ENCODE measurements at regions not wholly inside any gene's neighbourhood (a gene's known extent, or its start where the extent isn't known, plus 50 kb on each side); places are given as distances from the start of the nearest gene placed in this dataset.
"Not testable (repeated sequence)": the region's sequence is repeated elsewhere in the genome, so short reads cannot be mapped to it uniquely, and the experiment has no call there.

GRCh38 chr16:29294400-29294933, 112.0 kb downstream of the NPIPB11 start:
- DNase-seq: not testable (repeated sequence)

GRCh38 chr16:29293545-29293944, 113.0 kb downstream of the NPIPB11 start:
- DNase-seq: not testable (repeated sequence)

DNA sequence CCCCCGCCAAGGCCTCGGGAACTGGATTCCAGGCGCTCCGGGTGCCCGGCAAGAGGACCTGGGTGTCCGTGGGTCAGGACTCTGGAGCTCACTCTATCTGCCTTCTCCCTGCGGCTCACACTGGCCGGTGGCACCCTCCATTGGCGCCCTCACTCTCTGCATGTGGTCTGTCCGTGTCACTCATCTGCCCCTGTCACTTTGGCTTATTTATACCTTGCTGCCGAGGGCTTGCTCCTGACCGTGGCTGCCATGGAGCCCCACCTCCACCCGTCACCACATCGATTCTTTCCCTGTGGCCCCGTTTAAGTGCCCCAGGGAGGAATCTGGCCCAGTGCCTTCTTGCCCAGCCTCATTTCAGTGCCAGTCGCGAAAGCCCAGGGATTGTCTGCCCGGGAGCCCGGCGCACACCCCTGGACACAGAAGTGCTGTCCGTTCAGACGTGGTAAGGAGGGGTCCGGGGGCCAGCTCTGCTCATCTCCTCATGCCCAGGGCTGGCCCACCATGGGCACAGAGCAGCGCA, 113.5 kb downstream of the NPIPB11 start:
- not testable (repeated sequence) for DNase-seq

DNA sequence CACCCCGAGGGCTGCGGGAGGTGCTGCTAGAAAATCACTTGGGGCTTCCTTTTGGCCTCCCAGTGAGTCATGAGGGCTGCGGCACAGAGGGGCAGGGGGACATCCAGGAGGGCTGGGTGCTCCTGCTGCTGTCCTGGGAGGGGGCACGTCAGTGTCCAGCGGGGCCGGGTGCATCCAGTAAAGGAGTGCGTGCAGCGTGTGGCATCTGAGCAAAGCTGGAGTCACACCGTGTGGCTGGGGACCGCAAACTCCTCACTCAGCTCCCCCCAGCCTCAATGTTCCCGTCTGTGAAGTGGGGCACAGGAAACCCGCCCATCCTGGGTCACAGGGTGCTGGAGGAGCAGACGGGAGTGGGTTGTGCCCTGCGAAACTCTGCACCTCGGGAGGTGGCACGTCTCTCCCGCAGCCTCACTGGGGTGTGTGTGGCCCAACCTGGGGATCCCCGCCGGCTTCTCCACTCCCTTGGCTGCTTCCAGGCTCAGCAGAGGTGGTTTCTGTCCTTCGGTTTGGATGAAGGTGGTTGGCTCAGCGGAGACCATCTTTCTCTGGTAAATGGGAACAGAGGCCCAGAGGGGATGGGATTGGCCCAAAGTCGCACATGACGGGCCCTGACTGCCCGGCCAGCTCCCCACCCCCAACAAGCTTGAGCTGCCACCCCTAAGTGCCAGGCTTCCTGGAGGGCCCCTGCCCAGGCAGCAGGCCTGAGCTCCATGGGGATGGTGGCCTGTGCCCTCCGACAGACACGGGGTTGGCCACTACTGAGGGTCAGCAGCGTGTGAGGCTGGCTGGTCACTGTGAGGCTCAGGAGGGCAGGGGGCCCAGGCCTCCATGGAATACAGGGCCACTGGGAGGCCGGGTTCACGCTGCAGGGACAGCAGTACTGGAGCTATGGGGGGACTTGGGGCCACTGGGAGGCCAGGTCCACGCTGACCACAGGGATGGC, 114.9 kb downstream of the NPIPB11 start:
- not testable (repeated sequence) for DNase-seq

DNA sequence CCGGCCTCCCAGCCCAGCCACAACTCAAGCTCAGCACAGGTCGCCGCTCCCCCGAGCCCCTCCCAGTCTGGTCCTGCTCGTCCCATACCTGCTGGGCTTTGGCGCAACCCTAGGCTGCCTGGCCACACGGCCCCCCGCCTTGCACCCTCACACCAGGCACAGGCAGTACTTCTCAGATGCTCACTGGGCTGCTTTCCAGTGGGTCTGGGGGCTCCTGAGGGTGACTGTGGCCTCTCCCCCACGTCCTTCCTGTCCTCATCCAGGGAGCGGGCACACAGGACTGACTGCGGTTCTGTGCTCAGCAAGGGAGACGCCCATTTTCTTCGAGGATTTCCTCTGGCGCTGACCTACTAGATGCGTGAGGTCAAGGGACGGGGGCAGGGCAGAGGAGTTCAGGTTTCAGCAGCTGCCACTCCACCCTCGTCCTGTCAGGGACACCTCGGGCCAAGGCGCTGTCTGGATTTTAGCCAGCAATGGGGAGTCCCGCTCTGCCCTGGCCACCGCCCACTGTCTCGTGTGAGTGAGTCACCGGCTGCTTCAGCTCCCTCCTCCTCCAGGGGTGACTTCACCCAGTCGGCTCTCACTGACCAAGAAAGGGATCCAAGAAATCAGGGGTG, 115.8 kb downstream of the NPIPB11 start:
- DNase-seq: peak; percentile 91

GRCh38 chr16:29289516-29290239, 116.8 kb downstream of the NPIPB11 start:
- DNase-seq: not testable (repeated sequence)

GRCh38 chr16:29288711-29289474, 117.6 kb downstream of the NPIPB11 start:
- DNase-seq: not testable (repeated sequence)

DNA sequence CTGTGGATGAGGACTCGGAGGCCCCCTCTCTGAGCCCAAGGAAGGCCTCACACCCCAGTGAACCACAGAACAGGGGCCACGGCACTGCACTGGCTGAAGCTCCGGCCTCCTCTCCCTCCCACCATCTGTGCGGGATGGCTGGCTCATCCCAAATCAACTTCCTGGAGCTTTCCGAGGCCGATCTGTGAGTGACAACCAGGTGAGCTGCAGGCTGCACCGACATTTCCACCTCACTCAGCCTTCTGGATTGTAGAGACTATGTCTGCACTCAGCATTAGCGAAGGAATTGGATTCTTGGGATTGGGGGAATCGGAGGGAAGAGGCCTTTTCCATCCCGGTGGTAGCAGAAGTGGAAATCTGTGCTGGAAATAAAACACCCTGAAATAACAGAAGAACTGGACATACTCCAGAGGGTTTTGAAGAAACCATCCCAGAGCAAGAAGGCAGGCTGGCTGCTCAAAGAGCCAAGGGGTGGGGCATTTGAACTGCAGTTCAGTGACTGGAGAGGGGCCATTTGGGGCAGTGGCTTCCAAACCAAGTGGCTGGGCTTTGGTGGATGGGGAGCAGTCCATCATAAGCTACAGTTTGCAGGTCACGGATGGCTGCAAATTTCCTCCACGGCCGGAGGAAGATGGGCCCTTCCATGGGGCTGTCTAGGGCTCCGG, 118.5 kb downstream of the NPIPB11 start:
- not testable (repeated sequence) for DNase-seq

DNA sequence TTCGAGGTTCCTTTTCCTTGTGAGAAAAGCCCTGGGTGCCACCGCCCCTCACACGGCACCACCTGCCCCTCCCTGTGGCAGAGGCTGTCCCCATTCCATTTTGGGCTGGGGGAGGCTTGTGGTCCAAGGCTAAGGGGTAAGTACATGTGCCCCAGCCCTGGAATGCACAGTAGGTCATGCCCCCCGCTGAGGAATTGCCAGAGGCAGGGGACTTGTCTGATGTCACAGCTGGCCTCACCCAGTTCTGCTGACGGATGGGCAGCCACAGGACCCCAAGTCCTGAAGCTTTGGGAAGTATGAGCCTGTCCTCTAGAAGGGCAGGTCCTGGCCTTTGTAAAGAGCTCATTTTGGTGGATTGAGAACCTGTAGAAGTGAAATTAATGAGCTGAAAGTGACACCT, 119.3 kb downstream of the NPIPB11 start:
- DNase-seq: not testable (repeated sequence)

- DNase-seq: not testable (repeated sequence)
These were observed 119.7 kb downstream of the NPIPB11 start for GRCh38 chr16:29286796-29287195.

DNA sequence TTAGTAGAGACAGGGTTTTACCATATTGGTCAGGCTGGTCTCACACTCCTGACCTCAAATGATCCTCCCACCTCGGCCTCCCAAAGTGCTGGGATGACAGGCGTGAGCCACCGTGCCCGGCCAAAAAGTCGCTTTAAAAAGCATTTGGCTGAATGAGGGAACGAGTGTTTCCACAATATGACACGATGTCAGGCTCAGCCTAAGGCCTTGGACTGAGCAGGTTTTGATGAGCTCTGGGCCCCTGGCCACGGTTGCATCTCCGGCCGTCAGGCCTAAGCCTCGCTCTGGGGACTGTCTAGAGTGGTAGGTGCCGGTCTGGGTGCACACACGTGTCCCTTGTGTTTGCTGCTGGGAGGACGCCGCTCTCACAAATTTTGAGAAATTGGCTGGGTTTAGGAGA, 120.3 kb downstream of the NPIPB11 start:
- not testable (repeated sequence) for DNase-seq

GRCh38 chr16:29285151-29285885, 121.2 kb downstream of the NPIPB11 start:
- DNase-seq: not testable (repeated sequence)

- not testable (repeated sequence) for DNase-seq
These were observed 121.8 kb downstream of the NPIPB11 start for GRCh38 chr16:29284723-29285122.

- not testable (repeated sequence) for DNase-seq
These were observed 122.4 kb downstream of the NPIPB11 start for GRCh38 chr16:29284159-29284558.

DNA sequence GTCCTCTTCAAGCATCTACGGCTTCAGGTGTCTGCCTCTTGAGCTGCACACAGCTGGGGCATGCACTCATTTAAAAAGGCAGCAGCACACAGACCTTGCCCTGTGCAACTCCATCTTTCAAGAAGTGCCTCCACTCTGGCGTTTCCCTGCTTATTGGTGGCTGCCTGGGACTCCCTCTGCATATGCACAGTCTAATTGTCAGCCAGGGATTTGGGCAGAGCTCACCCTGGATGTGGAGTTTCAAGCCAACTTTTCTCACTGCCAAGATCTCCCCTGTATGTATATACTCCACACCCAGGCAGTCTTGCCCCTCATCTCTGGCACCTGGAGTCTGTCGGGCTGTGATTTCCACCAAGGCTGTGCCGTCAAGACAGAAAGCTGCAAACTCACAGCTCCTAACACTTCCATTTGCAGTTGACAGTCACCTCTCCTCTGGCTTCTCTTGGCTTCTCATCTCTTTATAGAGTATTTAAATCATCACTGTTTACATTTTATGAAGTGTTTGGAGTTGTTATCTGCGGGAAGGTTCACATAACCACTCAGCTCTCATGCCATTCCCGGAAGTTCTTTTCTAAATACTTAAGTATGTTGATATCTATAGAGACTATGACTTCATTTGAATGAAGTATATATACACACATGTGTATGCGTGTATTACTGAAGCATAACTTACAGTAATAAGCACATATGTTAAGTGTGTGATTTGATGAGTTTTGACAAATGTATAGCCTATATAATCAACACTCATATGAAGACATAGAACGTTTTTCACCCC, 128.2 kb downstream of the NPIPB11 start:
- DNase-seq: not testable (repeated sequence)

GRCh38 chr16:29276446-29276845, 130.1 kb downstream of the NPIPB11 start:
- DNase-seq: peak; percentile 44

DNA sequence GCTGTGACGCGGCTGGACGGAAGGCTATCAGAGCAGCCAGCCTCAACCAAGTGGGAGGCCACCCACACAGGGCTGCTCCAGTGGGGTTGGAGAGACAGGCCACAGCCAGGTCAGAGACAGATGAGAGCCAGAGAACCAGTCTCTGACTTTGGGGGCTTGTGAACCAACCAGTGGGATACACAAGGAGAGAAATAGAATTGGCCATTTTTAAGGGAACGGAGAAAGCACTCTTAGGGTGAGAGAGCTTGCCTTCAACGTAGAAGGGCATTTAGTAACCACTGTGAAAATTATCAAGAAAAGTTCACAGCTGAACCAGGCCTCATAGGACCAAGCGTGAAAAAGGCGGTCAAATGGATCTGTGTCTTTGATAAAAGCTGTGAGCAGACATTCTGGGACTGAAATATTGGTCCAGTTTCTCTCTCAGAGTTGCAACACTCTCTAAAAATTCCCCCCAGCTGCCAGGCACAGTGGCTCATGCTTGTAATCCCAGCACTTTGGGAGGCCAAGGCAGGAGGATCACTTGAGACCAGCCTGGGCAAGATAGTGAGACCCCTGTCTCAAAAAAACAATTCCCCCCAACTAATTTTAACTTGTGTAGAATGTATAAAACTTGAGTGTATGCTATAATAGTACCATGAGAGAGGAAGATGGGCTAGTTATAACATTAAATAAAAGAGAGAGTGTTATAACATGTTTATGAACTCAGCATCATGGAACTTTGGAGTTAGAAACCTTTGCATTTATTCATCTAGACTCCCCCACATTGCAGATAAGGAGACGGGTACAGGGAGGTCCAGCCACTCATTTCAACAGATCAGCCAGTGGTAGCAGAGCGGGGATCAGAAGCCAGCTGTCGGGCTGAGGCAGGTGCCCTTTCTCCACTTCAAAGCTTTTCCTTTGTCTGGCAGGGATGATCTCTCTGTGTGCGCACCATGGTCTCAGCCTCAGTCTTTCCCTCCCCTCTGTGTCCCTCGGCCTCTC, 132.2 kb downstream of the NPIPB11 start:
- DNase-seq: not testable (repeated sequence)

DNA sequence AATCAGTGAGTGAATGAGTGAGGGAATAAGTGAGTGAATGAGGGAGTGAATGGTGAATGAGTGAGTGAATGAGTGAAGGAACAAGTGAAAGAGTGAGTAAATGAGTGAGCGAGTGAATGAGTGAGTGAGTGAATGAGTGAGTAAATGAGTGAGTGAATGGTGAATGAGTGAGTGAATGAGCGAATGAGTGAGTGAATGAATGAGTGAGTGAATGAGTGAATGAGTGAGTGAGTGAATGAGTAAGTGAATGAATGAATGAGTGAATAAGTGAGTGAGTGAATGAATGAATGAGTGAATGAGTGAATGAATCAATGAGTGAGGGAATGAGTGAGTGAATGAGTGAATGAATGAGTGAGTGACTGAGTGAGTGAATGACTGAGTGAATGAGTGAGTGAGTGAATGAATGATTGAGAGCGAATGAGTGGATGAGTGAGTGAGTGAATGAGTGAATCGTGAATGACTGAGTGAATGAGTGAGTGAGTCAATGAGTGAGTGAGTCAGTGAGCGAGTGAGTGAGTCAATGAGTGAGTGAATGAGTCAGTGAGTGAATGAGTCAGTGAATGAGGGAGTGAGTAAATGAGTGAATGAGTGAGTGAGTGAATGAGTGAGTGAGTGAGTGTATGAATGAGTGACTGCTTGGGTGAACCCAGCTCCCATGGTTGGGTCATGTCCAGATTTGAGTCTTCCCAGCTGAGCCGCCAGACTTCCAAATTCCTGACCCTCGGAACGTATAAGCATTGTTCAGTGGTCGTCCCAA, 133.0 kb downstream of the NPIPB11 start:
- DNase-seq: peak; percentile 28
